GM23338 (cell line): ENCODE measurements at regions not wholly inside any gene's neighbourhood (a gene's known extent, or its start where the extent isn't known, plus 50 kb on each side); places are given as distances from the start of the nearest gene placed in this dataset.
"Not testable (repeated sequence)": the region's sequence is repeated elsewhere in the genome, so short reads cannot be mapped to it uniquely, and the experiment has no call there.

Source experiments
- ATAC-seq: fragments of 200-7000 bp; cut with Tn5 transposase; 3 replicates; pipeline ENCODE4 v1.9.1; 2020
- DNase-seq: peaks from one replicate; pipeline ENCODE4 v3.0.0-alpha.2; 2015; ENCODE audit warnings: low spot score
- H2AFZ ChIP-seq: fragments of 200-600 bp; sonication (generic); 2 replicates; pipeline ENCODE4 v1.8.0; 2016; ENCODE audit warnings: antibody characterized with exemption, mild to moderate bottlenecking, moderate library complexity
- H3F3A ChIP-seq: fragments of 200-600 bp; sonication (generic); replicated peaks from 2 replicates; pipeline ENCODE4 v1.8.0; 2017; ENCODE audit warnings: antibody characterized with exemption, mixed run types, low read depth
- H3K27ac ChIP-seq: fragments of 200-600 bp; sonication (generic); 2 replicates; pipeline ENCODE4 v1.6.1; 2016; ENCODE audit warnings: low read depth
- H3K27me3 ChIP-seq: fragments of 200-600 bp; sonication (generic); 2 replicates; pipeline ENCODE4 v1.8.0; 2016; ENCODE audit warnings: mild to moderate bottlenecking, mixed run types, moderate library complexity; ENCODE audit not compliant: insufficient read depth
- H3K36me3 ChIP-seq: fragments of 200-600 bp; sonication (generic); 2 replicates; pipeline ENCODE4 v1.8.0; 2016; ENCODE audit warnings: mild to moderate bottlenecking; ENCODE audit not compliant: insufficient read depth
- H3K4me1 ChIP-seq: fragments of 200-600 bp; sonication (generic); 2 replicates; pipeline ENCODE4 v1.8.0; 2016; ENCODE audit warnings: mild to moderate bottlenecking, moderate library complexity; ENCODE audit not compliant: insufficient read depth
- H3K4me2 ChIP-seq: fragments of 200-600 bp; sonication (generic); 2 replicates; pipeline ENCODE4 v1.7.1; 2017; ENCODE audit warnings: mixed run types
- H3K4me3 ChIP-seq: fragments of 200-600 bp; sonication (generic); 2 replicates; pipeline ENCODE4 v1.6.1; 2016; ENCODE audit warnings: mixed run types
- H3K79me2 ChIP-seq: fragments of 200-600 bp; sonication (generic); replicated peaks from 2 replicates; pipeline ENCODE4 v1.8.0; 2017; ENCODE audit warnings: mild to moderate bottlenecking; ENCODE audit not compliant: insufficient read depth
- H3K9me2 ChIP-seq: fragments of 200-600 bp; sonication (generic); 2 replicates; pipeline ENCODE4 v1.8.0; 2017; ENCODE audit not compliant: insufficient read depth
- H4K20me1 ChIP-seq: fragments of 200-600 bp; sonication (generic); replicated peaks from 2 replicates; pipeline ENCODE4 v1.8.0; 2017; ENCODE audit warnings: mild to moderate bottlenecking; ENCODE audit not compliant: insufficient read depth
- H3K27ac Mint-ChIP-seq: 2 replicates; pipeline ENCODE4 v1.8.0; 2020; ENCODE audit warnings: inconsistent platforms, mild to moderate bottlenecking, moderate library complexity, mixed read lengths
- H3K27me3 Mint-ChIP-seq: 3 replicates; pipeline ENCODE4 v1.8.0; 2022; ENCODE audit warnings: low read depth, mild to moderate bottlenecking, moderate library complexity, mixed read lengths, inconsistent platforms; ENCODE audit not compliant: insufficient read depth, poor library complexity
- H3K36me3 Mint-ChIP-seq: 3 replicates; pipeline ENCODE4 v1.8.0; 2021; ENCODE audit warnings: low read depth, mild to moderate bottlenecking, inconsistent platforms, moderate library complexity, mixed read lengths
- H3K4me1 Mint-ChIP-seq: 3 replicates; pipeline ENCODE4 v1.8.0; 2020; ENCODE audit warnings: mild to moderate bottlenecking, inconsistent platforms, mixed read lengths
- H3K4me3 Mint-ChIP-seq: 3 replicates; pipeline ENCODE4 v1.8.0; 2021; ENCODE audit warnings: moderate library complexity, mild to moderate bottlenecking, inconsistent platforms, mixed read lengths
- H3K9me3 Mint-ChIP-seq: 3 replicates; pipeline ENCODE4 v1.8.0; 2020; ENCODE audit warnings: moderate library complexity, mild to moderate bottlenecking, inconsistent platforms, mixed read lengths
- CREB1 ChIP-seq: fragments of 250-450 bp; sonication (Bioruptor Pico); IDR thresholded peaks from 2 replicates; pipeline ENCODE4 v1.5.0; 2020; ENCODE audit warnings: low read depth, mild to moderate bottlenecking, moderate library complexity

DNA sequence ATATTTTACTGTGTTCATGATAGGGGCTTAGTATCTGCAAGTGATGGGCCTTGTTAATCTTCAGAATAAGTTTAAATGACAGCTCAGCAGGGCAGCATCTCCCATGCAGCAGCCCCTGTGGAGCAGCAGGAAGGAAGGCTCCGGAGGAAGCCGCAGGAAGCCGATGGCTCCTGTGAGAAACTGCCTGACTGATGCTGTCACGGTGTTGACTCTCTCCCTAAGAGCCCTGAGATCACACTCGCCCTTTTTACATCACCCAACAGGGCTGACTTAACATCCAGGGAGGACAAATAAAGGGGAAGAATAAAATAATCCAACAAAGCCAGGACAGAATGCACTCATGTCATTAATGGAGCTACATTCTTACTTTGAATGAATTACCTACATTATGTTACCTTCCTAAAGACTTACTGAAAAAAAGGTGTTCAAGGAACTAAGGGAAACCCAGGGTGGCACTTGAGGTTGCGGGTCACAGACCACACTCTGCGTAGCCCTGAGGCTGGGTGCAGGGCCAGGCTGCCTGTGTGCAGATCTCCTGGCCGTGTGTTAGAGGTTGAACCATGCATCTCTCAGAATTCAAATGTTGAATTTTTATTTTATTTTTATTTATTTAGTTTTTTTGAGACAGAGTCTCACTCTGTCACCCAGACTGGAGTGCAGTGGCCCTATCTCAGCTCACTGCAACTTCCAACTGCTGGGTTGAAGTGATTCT, 102.5 kb upstream of the ZNF658 start:
- peak; percentile 90 for TF ChIP-seq CREB1 (CRISPR knock-in tag)
- not testable (repeated sequence) for H3K9me3 Mint-ChIP-seq, H3K27me3 ChIP-seq, H3K9me2 ChIP-seq, H3K36me3 ChIP-seq, H3K27me3 Mint-ChIP-seq, H3K36me3 Mint-ChIP-seq, H2AFZ ChIP-seq, H3K4me3 ChIP-seq, H3K79me2 ChIP-seq, H3F3A ChIP-seq, H4K20me1 ChIP-seq, H3K4me3 Mint-ChIP-seq
- H3K27ac ChIP-seq, result peak overlapping the region; percentile 91
- DNase-seq (peak; percentile 65), ATAC-seq (peak; percentile 92)
- peak overlapping the region; percentile 24 for H3K4me2 ChIP-seq
- peak overlapping the region; percentile 94 for H3K27ac Mint-ChIP-seq
- peaks cover 33% of the 10 kb centered on the region for H3K4me1 ChIP-seq
- H3K4me1 Mint-ChIP-seq, result peaks cover 35% of the 10 kb centered on the region

DNA sequence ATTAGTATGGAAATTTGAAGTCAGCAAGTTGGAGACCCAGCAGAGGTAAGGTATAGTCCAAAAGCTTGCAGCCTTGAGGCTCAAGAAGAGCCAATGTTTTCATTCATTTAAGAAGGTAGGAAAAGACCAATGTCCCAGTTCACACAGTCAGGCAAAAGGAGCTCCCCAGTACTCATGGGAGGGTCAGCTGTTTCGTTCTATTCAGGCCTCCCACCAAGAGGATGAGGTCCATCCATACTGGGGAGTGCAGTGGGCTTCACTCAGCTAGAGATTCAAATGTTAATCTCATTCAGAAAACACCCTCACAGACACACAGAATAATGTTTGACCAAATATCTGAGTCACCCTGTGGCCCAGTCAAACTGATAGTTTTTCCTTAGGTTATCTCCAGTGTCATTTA, 96.9 kb upstream of the ZNF658 start:
- not testable (repeated sequence) for DNase-seq, H2AFZ ChIP-seq

DNA sequence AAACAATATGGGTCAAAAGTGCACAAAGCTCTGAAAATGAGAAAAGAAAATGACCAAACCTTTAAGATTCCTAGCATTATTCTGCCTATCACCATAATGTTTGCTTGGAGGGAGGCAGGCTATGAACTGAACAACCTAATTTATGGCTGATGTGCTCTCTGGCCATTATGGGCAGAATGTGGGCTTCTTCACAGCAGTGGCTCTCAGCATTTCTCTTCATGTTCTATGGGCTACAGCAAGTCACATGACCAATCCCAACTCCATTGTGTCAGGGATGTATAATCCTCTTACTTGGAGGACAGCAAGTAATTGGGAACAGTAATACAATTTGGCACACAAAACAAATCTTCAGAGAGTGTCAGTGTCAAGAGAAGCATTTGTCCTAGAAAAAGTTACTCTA, 90.3 kb upstream of the ZNF658 start:
- not testable (repeated sequence) for H3K4me3 ChIP-seq, H3K27me3 ChIP-seq, H3K27ac Mint-ChIP-seq, H3K9me2 ChIP-seq, H3K27ac ChIP-seq, H3K4me1 Mint-ChIP-seq, H3K79me2 ChIP-seq, H3K4me2 ChIP-seq, H4K20me1 ChIP-seq, H3K36me3 ChIP-seq, H3K4me1 ChIP-seq, H3K4me3 Mint-ChIP-seq, H3F3A ChIP-seq, H3K27me3 Mint-ChIP-seq, DNase-seq, H2AFZ ChIP-seq, ATAC-seq
- peaks cover 19% of the 10 kb centered on the region for H3K36me3 Mint-ChIP-seq
- peaks cover 19% of the 10 kb centered on the region for H3K9me3 Mint-ChIP-seq

More for the DNA sequence above, 96.9 kb upstream of the ZNF658 start:
- H3K9me2 ChIP-seq, H3K79me2 ChIP-seq, H3K4me2 ChIP-seq, H3K4me3 Mint-ChIP-seq, H4K20me1 ChIP-seq, H3K27me3 ChIP-seq, H3K36me3 ChIP-seq, H3K27me3 Mint-ChIP-seq, H3K27ac Mint-ChIP-seq, H3F3A ChIP-seq, H3K4me3 ChIP-seq, H3K27ac ChIP-seq: not testable (repeated sequence)
- peaks cover 13% of the 10 kb centered on the region for H3K36me3 Mint-ChIP-seq
- H3K9me3 Mint-ChIP-seq, result peaks cover 13% of the 10 kb centered on the region
- H3K4me1 Mint-ChIP-seq, result peaks cover 15% of the 10 kb centered on the region
- ATAC-seq, result peak; percentile 68
- H3K4me1 ChIP-seq, result peaks cover 27% of the 10 kb centered on the region

GRCh38 chr9:66812367-66812766, 88.2 kb upstream of the ZNF658 start:
- H3K27ac ChIP-seq, result peak overlapping the region; percentile 100
- H3K9me2 ChIP-seq, H3K79me2 ChIP-seq, H2AFZ ChIP-seq, H3F3A ChIP-seq, H3K4me1 Mint-ChIP-seq, H3K36me3 ChIP-seq, H3K4me1 ChIP-seq, H3K27me3 Mint-ChIP-seq, H3K27me3 ChIP-seq, H4K20me1 ChIP-seq, DNase-seq: not testable (repeated sequence)
- Mint-ChIP-seq H3K4me3 (peak overlapping the region; percentile 42; the same call in 2 of the 3 replicates), H3K36me3 (peaks cover 15% of the 10 kb centered on the region), H3K27ac (peak overlapping the region; percentile 96), H3K9me3 (peaks cover 16% of the 10 kb centered on the region)
- peak overlapping the region; percentile 40 for H3K4me3 ChIP-seq
- peak; percentile 85 for ATAC-seq
- H3K4me2 ChIP-seq, result peak overlapping the region; percentile 70
